Activated CD4-positive, alpha-beta T cell treated with anti-CD3 and anti-CD28 coated beads, Interleukin-2, amount 50 U/mL, for 1 hour (primary cell): ENCODE measurements at regions not wholly inside any gene's neighbourhood (a gene's known extent, or its start where the extent isn't known, plus 50 kb on each side); places are given as distances from the start of the nearest gene placed in this dataset.
A peak's percentile ranks its signal among the peaks of the same experiment; 100 is the strongest.
"Not testable (repeated sequence)": the region's sequence is repeated elsewhere in the genome, so short reads cannot be mapped to it uniquely, and the experiment has no call there.

Experiments
- DNase-seq: peaks from one replicate; pipeline ENCODE4 v3.0.0-alpha.2; 2020

DNA sequence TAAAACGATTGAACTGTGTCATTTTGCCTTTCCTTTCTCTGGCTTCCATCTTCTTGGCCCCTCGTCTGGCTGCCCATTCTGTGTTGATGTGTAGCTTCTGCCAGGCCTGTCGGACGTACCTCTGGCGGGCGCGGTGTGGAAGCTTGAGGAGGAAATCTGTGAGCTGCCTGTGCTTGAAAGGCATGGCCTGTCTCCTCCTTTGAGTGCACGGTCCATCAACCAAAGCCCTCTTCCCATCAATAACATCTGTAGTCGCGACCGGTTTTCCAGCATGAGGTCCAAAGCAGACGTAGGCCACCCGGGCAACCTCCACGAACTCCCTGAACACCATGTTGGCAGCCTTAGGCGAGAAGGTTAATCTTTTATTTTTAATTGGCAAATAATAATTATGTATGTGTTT is 202.7 kb downstream of the CRLF2 start:
- DNase-seq, result no peak

DNA sequence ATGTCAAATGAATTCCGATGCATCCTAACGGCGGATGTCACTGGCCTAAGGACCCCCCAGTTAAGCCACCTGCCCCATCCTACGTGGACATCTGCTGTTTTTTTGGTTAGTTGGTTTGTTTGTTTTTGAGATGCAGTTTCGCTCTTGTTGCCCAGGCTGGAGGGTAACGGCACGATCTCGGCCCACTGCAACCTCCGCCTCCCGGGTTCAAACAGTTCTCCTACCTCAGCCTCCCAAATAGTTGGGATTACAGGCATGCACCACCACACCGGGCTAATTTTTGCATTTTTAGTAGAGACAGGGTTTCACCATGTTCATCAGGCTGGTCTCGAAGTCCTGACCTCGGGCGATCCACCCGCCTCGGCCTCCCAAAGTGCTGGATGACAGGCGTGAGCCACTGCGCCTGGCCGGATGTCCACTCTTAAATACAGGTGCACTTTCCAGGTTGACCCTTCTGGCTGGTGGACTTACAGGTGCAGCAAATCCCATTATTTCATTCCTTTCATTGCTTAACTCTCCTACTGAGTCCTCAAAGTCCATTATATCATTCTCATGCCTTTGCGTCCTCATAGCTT is 206.2 kb downstream of the CRLF2 start:
- no peak for DNase-seq

DNA sequence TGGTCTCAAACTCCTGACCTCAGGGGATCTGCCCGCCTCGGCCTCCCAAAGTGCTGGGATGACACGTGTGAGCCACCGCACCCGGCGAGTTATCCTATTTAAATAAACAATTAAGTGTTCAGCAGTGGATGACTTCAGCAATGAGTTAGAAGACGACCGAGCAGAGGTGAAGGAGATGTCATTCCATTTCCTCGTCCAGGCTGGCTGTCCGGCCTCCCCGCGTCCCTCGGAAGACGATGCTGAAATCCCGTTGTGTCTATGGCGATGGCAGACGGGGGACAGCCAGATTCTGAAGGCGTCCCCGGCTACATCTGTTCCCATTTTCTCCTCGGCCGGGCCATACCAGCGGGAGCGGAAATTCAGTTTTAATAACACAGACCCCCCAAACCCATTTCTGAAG is 209.8 kb downstream of the CRLF2 start:
- DNase-seq, result no peak

DNA sequence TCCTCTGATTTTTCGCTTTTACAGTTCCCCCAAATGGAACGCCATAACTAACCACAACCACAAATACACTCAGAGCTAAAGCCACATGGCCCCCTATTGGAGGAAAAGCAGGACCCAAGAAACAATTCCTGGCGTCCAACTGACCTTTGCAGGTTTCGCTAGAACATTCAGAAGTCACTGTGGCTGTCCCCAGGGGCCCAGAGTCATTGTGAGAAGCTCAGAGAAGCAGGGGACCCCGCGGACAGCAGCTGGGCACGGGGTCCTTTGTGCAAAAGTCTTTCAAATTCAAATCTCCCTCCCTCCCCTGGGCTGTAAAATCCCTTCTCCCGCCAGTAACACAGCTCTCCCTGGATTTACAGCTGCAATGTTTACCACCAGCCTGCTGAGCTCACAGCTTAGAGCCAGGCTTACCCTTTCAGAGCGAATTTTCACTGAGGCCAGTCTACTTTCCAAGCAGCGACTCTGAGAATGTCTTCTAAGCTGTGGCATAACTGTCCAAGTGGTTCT is 214.8 kb downstream of the CRLF2 start:
- DNase-seq, result no peak

DNA sequence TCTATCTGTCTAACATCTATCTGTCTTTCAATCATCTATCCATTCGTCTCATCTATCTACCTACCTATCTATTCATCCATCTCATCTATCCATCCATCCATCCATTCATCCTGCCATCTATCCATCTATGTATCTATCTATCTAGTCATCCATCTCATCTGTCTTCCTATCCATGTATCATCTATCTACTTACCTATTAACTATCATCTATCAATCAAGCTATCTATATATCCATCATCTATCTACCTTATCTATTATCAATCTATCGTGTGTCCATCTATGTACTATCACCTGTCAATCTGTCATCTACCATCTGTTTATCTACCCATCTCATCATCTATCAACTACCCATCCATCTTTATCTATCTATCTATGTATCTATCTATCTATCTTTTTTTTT is 217.7 kb downstream of the CRLF2 start:
- DNase-seq, result no peak

DNA sequence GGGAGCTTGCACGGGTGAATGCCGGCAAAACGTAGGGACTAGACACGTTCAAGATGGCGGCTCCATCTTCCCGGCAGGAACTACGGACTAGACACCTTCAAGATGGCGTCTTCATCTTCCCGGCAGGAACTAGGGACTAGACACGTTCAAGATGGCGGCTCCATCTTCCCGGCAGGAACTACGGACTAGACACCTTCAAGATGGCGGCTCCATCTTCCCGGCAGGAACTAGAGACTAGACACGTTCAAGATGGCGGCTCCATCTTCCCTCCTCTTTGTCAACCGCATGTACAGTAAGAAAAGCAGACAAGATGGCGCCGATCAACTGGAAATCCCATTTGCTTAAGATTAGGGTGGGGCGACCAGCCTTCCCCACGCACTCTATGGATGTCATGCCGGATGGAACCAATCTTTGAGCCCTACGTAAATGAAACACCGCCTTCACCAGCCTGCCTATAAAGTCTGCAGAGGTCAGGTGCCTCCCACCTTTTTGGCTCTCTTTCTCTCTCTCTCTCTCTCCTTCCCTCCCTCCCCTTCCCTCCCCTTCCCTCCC is 222.4 kb downstream of the CRLF2 start:
- peak; percentile 2 for DNase-seq

DNA sequence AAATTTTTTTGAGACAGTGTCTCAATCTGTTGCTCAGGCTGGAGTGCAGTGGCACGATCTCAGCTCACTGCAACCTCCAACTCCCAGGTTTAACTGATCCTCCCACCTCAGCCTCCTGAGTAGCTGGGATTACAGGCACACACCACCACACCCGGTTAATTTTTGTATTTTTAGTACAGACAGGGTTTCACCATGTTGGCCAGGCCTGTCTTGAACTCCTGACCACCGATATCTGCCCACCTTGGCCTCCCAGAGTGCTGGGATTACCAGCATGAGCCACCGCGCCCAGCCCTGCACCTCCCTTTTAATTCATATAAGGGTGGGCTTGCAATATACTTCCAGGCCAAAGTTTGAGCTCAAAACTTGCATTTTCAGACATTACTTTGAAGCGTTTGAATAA is 223.9 kb downstream of the CRLF2 start:
- not testable (repeated sequence) for DNase-seq

DNA sequence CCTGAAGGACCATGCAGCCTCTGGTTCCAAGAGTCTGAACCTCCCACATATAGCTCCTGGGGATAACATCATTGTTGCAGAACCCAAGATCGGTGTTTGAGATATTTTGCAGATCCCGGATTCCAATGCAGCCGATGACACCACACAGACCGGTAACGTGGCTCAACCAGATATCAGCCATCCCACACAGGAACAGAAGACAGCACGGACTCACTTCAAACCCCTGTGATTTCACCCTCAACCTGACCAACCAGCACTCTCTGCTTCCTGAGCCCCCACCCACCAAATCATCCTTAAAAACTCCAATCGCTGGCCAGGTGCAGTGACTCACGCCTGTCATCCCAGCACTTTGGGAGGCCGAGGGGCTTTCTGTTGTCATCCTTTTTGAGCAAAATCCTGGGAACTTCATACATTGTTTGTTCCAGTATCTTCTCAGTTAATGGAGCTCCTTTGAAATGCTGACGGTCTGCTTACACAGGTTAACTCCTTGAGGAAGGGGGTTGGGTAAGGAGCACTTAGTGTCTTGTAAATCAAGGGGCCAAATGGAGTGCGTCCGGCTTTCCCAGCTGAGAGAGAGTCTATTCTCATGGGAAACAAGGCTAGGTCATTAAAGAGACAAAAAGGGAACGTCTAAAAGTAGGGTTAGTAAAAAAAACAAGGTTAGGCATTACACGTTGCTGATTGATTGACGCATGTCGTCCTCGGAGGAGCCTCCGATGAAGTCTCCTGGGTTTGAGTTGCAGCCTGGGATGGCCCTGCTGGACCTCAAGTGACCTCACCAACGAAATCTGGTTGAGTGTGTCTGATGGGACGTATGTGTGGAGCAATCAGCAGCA is 230.4 kb downstream of the CRLF2 start:
- no peak for DNase-seq

DNA sequence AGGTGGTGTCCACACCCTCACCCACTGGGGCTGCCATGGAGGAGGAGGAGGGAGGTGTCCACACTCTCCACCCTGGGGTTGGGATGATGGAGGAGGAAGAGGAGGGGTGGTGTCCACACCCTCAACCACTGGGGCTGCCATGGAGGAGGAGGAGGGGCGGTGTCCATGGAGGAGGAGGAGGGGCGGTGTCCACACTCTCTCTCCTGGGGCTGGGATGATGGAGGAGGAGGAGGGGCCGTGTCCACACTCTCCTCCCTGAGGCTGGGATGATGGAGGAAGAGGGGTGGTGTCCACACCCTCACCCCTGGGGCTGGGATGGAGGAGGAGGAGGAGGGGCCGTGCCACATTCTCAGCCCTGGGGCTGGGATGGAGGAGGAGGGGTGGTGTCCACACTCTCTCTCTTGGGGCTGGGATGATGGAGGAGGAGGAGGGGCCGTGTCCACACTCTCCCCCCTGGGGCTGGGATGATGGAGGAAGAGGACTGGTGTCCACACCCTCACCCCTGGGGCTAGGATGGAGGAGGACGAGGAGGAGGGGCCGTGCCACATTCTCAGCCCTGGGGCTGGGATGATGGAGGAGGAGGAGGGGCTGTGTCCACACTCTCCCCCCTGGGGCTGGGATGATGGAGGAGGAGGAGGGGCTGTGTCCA is 231.7 kb downstream of the CRLF2 start:
- no peak for DNase-seq

DNA sequence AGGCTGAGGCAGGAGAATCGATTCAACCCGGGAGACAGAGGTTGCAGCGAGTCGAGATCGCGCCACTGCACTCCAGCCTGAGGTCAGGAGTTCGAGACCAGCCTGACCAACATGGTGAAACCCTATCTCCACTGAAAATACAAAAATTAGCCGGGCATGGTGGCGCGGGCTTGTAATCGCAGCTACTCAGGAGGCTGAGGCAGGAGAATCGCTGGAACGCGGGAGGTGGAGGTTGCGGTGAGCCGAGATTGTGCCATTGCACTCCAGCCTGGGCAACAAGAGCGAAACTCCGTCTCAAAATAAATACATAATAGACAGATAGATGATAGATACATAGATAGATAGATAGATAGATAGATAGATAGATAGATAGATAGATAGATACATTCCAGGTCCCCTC is 233.3 kb downstream of the CRLF2 start:
- DNase-seq, result not testable (repeated sequence)

DNA sequence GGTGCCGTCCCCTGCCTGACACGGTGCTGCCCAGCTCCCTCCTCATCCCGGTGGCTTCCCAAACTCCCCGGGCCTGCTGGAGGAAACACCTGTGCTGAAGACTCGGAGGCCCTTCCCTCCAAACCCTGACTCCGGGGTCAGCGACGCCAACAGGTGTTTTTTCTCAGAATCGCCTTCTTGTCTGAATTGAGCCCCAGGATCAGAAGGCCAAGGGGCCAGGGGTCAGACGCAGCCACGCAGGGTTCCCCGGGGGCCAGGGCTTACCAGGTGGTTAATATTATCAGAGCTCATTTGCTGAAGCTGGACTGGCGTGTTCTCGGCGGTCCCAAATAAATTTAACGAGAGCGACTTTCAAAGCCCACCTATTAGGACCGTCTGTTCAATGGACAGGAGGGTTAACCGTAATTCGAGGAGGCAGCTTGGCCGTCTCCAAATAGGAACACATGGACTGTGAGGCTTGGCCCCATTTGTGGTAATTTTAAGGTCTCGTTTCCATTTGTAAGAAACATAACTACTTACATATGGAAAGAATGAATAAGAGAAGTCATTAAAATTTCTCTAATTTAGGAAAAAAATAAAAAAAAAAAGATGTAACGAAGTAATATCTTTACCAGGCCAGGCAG is 239.3 kb downstream of the CRLF2 start:
- no peak for DNase-seq

DNA sequence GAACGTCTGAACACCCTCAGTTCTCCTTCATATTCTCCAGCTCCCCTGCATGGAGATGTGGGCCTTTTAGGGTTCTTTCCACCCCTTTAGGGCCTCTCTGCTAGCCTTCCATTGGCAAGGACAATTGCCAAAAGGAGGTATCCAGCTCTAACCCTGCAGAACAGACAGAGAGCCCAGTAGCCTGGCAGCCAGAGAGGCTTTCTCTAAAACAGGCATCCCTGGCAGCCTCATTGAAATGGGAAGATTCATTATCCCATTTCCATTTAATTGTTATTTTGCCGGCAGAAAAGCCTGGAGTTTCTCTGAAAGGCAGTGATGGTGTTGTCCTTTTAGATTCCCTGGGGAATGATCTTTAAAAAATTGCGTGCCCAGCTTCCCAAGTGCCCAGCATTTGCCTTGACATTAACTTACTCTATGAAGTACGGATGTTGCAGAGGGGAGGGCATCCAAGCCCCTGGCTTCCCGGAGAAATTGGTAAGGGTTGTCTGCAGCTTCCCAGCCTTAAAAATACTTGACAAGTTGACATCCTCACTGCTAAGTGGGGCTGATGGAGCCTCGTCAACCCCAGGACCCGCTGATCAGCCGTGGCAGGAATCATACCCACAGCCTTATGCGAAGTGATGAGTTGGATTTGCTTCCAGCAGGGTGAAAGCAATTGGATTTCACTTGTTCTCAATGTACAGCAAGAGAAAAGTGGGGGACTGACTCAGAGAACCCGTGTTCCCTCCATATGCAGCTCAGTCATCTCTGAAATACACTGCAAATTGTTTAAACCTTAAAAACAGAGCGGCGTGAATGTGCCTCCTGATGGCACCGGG is 244.1 kb downstream of the CRLF2 start:
- no peak for DNase-seq

DNA sequence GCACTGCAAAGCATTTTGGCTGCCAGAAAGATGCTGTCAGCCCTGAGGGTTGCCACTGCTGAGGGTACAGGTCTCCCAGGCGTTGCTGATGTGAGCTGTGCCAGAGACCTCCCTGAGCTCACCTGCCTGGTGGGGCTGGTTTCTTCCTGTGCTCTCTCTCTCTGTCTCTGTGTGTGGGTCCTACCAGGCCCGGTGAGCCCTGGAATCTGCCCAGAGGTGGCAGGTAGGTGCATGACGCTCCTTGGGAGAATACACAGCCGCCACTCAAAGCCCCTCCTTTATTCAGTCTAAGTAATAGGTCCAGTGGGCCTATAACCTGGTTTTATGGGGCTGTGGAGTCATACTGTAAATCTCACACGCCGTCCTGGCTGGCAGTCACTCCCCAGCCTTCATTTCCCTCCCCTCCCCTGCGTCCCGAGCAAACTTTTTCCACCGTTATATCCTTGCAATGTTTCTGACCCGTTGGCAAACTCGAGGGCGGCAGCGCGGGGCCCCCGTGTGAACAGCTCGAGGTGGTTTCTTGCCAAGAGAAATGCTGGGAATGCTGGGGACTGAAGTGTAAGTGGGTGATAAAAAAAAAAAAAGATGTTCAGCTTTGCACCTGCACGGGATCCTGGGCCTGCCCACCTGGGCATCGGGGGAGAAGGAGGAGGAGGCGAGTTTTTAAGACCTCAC is 245.9 kb downstream of the CRLF2 start:
- no peak for DNase-seq

DNA sequence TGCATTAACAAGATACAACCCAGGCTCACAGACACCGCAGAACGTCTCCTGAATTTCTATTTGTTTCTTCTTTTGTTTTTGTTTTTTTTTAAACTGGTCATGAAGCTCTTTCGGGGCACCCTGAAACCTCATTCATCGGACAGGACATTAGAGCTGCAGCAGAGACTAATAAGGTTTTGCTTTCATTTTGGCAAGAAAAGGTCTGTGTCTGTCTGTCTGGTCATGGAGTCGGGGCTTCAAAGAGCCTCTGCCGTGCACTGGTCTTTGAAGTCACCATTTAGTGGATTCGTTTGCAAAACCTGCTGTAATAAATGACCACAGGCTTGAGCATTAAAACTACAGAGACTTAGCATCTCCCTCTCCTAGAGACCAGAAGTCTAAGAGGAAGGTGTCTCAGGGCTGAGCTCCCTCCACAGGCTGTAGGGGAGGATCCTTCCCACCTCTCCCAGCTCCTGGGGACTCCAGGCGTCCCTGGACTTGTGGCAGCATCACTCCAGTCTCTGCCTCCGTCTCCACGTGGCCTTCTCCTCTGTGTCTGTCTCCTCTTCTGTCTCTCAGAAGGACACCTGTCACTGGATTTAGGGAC is 247.5 kb downstream of the CRLF2 start:
- no peak for DNase-seq

DNA sequence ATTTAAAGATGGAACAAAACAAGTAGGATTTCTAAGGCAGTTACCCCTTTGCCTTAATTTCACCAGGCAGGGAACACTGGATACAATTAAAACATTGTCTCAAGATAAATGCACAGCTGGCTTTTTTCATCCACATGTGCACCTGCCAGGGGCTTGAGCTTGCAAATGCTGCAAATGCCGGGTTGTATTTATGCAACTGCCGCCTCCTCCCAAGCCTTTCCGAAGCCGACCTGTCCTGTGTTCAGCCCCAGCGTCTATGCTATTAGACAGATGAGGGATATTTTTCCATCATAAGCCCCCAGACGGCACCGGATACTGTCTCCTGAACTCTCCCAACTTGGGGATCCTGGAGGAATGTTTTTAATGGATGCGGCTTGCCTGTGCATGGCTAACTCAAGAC is 251.6 kb downstream of the CRLF2 start:
- no peak for DNase-seq

DNA sequence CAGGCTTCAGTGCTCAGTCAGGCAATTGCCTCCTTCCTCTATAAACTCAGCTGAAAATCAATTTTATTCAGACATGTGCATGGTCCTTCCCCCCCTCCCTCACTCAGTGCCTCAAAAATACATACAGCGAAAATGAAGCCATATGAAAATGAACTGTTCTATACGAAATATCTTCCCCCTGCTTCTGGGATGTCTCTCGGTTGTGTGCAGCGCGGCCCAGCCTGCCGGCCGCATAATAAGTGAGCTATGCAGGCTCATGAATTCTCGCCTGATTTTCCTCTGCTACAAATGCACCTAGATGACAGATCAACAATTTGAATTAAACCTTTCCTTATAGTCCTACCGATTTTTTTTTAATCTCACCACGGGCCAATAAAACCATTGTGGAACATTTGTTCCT is 252.9 kb downstream of the CRLF2 start:
- DNase-seq, result no peak

DNA sequence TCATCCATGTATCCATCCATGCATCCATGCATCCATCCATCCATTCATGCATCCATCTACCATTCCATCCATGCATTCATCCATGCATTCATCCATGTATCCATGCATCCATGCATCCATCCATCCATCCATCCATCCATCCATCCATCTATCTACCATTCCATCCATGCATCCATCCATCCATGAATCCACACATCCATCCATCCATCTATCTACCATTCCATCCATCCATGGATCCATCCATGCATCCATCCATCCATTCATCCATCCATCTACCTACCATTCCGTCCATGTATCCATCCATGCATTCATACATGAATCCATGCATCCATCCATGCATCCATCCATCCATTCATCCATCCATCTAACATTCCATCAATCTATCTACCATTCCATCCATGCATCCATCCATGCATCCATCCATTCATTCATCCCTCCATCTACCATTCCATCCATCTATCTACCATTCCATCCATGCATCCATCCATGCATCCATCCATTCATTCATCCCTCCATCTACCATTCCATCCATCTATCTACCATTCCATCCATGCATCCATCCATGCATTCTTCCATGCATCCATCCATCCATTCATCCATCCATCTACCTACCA is 257.2 kb downstream of the CRLF2 start:
- not testable (repeated sequence) for DNase-seq

DNA sequence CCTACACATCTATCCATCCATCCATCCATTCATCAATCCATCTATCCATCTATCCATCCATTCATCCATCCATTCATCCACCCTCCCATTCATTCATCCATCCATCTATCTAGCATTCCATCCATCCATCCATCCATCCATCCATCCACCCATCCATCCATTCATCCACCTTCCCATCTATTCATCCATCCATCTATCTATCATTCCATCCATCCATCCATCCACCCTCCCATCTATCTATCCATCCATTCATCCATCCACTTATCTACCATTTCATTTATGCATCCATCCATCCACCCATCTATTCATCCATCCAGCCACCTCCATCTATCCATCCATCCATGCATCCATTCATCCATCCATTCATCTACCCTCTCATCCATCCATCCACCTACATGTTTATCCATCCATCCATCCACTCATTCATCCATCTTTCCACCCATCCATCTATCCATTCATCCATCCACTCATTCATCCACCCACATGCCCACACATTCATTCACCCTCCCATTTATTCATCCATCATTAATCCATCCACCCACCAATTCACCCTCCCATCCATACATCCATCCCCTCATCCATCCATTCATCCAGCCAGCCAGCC is 258.5 kb downstream of the CRLF2 start:
- no peak for DNase-seq

DNA sequence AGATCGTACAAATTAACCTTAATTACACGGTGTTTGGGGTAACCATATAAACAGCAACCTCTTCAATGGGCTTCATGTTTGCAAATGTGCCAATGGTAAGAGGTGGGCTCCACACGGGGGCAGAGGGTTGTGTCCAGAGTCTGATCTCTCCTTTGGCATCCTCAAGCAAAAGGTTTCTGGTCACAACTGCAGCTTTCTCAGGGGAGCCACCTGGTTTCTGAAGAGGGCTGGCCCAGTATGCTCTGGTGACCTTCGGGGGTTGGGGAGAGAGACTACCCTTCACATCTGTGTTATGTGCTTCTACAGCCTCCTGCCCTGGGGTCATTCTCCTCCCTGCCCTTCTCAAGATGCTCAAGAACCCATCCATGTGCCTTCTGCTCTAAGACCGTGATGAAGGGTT is 259.6 kb downstream of the CRLF2 start:
- DNase-seq, result no peak

DNA sequence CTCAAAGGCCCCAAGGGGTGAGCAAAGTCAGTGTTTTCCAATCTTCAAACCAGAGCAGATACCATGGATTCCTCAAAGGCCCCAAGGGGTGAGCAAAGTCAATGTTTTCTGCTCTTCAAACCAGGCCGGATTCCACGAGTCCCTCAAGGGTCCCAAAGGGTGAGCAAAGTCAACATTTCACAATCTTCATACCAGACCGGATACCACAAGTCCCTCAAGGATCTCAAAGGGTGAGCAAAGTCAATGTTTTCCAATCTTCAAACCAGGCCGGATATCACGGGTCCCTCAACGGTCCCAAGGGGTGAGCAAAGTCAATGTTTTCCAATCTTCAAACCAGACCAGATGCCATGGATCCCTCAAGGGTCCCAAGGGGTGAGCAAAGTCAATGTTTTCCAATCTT is 265.2 kb downstream of the CRLF2 start:
- not testable (repeated sequence) for DNase-seq
